GM12864 (cell line): ENCODE measurements at regions not wholly inside any gene's neighbourhood (a gene's known extent, or its start where the extent isn't known, plus 50 kb on each side); places are given as distances from the start of the nearest gene placed in this dataset.

Source experiments
- DNase-seq: peaks from one replicate; pipeline ENCODE4 v3.0.0-alpha.2; 2011; ENCODE audit warnings: low read depth
- H3K4me3 ChIP-seq: 2 replicates; pipeline ENCODE4 v1.5.1; 2011; ENCODE audit warnings: mild to moderate bottlenecking, low read depth, low read length, control low read depth
- TF ChIP-seq, protein P1 (sequence below): IDR thresholded peaks from 2 replicates; pipeline ENCODE4 v1.5.1; 2011; ENCODE audit warnings: low read depth, mild to moderate bottlenecking, moderate library complexity, low read length, control low read depth, inconsistent platforms; ENCODE audit errors: missing control alignments

DNA sequence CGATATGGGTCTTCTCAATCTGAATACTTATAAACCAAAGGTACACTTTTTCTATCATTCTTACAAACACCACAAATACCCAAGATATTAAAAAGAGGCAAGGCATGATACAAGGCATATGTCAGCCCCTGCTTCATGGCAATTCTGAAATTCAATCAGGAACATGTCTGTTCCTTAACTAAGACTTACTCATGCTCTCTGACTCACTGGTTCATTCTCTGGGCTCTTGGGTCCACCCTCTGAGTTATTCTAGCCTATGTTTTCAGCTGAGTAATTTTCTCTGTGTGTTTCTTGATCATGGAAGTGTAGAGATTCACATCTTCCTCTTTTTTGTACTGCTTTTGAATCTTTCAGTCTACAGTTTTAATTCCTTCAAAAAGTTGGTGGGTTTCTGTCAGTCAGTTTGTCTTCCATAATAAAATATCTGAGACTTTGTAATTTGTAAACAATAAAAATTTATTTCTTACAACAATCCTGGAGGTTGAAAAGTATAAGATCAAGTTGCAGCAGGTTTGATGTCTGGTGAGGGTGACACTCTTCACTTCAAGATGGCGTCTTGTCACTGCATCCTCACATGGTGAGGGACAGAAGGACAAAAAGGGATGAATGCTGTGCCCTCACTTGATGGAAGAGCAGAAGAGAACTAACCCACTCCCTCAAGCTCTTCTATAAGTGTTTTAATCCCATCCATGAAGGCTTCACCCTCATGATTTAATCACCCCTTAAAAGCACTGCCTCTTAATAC, 211.7 kb downstream of the FAM76B start:
- H3K4me3 ChIP-seq, result no peak overlapping the region
- TF ChIP-seq, protein P1, sequence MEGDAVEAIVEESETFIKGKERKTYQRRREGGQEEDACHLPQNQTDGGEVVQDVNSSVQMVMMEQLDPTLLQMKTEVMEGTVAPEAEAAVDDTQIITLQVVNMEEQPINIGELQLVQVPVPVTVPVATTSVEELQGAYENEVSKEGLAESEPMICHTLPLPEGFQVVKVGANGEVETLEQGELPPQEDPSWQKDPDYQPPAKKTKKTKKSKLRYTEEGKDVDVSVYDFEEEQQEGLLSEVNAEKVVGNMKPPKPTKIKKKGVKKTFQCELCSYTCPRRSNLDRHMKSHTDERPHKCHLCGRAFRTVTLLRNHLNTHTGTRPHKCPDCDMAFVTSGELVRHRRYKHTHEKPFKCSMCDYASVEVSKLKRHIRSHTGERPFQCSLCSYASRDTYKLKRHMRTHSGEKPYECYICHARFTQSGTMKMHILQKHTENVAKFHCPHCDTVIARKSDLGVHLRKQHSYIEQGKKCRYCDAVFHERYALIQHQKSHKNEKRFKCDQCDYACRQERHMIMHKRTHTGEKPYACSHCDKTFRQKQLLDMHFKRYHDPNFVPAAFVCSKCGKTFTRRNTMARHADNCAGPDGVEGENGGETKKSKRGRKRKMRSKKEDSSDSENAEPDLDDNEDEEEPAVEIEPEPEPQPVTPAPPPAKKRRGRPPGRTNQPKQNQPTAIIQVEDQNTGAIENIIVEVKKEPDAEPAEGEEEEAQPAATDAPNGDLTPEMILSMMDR, result no peak
- DNase-seq, result no peak

DNA sequence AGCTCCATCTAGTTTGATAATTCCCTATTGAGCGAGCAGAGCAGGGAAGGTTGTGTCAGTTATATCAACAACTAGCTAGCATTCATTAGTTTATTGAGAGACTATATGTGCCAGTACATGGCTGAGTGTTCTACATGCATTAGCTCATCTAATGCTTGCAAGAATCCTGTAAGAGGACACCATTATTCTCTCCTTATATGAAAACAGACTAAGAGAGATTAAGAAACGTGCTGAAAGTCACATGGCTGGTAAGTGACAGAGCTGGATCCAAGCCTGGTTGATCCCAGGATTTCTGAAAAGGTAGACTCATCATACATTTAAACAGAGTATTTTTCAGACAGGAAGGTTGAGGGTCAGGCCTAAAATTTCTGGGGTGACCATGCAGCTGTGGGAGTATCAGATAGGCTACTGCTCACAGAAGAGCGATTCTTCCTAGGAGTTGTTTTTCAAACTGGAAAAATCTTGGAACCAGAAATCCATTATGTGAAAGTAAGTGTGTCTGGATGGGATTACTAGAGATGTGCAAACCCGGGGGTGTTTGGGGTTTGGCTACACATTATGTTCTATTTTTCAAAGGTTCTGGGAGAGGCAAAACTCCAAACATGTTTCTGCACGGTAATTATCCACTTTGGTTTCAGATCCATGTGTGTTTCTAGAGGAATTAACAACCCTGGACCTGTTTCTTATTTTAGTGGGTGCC, 213.3 kb downstream of the FAM76B start:
- H3K4me3 ChIP-seq, result no peak overlapping the region
- TF ChIP-seq, protein P1, result no peak
- DNase-seq, result no peak

DNA sequence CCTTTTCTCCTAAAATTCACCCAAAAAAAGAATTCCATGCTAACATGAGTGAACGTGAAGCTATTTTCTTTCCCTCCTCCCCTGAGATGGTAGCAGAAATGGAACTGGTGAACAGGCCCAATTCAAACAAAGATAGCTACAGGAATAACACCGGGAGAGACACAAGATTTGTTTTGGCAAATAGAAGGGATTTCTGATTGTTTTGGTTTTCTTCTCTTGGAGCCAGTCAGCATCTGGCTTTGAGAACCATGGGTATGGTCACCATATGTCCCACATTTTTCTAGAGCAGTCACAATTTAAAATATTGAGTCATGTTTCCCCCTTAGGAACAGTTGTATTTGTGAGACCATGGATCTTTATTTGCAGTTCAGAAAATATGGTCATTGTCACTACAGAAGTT, 214.1 kb downstream of the FAM76B start:
- no peak overlapping the region for H3K4me3 ChIP-seq
- DNase-seq, result no peak
- TF ChIP-seq, protein P1, result no peak

DNA sequence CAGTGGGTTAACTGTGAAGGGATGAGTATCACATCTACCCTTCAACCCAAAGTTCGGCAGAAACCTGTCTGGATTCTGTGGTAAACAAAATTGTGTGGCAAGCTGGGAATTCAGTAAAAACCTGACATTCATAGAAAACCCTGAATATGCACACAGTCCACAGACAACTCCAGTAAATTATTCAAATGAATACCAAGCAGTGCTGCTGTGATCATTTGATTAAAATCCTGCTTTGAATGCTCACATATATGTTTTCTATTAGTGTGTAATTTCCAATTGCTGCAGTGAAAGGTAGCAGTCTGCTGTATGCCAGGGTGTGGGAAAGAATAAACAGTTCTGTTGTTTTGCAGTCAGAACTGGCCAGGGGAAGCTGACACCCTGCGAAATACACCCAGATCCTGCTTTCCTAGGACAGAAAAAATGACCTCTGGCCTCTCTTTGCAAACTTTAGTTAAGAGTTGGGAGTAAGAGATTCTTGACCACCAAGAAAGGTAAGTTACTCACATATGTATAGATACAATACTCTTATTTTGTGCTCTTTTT, 217.8 kb downstream of the FAM76B start:
- TF ChIP-seq, protein P1, result no peak
- H3K4me3 ChIP-seq, result no peak overlapping the region
- DNase-seq, result no peak

DNA sequence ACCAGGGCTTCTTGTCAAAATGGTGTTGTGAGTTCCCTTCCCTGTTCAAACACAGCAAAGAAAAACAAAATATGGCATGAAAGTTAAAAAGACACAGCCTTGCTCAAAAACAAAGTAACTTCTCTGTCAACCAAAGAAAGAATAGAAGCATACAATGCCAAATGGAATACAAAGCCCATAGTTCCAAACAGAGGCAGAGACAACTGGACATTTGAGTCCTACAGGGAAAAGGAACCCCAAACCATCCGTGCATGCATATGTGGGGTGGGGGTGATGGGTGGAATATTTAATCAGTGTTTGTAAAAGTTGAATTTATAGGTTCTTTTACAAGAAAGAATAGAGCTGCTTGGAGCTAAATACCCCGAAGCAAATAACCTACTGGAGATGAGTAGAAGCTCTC, 218.7 kb downstream of the FAM76B start:
- no peak for DNase-seq
- no peak overlapping the region for H3K4me3 ChIP-seq
- TF ChIP-seq, protein P1, result no peak

DNA sequence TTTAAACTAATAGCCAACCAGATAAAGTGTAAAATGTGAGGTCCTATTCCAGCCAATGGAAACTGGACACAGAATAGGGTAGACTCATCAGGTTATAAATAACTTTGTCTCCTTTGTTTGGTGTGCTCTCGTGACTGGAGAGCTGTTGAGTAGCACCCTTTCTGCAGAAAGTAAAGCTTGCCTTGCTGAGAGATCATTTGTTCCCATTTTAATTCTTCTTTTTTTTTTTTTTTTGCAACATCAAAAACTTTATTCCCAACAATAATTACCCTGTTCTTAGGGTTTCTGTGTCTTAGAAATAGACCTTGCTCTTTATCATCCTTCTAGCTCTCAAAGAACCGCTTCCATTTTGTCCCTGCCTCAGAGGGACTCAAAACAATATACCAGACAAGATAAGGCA, 220.4 kb downstream of the FAM76B start:
- TF ChIP-seq, protein P1, result no peak
- DNase-seq, result no peak
- no peak overlapping the region for H3K4me3 ChIP-seq
